ENCODE measurements at regions not wholly inside any gene's neighbourhood (a gene's known extent, or its start where the extent isn't known, plus 50 kb on each side); places are given as distances from the start of the nearest gene placed in this dataset.

DNA sequence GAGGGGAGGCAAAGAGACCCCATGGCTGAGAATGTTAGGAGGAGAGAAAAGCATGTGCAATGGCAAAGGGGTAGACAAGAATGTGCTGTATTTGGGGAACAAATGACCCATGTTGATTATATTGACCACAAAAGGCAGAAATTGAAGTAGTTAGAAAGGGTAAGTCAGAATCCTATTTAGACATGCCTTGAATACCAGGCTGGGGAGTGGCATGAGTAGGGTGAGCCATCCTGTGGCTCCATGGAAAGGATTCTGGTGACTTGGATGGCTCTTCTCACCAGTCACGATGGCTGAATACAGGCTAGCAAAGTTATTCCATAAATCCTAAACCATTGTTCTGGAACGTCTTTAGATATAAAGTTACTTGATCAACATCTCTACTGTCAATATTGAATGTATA, 73.4 kb upstream of the MEF2C start:
- DNase-seq (ENCODE audit: low read depth), result no peak

DNA sequence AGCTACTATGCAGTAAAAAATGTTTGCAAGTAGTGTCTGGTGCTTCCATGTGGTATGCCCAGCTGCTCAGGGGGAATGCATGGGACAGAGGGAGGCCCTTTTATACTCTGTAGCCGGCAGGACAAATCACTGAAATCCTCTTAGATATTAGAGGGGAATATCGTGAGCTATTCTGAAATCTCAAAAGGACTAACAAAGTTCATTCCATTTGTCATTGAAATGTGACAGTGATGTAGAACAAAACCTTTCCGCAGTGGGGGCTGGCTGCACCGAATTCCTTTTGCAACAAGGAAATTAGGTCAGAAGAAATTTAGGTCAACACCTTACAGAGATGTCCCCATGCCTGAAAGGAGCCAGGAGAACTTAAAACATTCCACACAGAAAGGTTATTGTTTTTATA, 72.4 kb upstream of the MEF2C start:
- DNase-seq (ENCODE audit: low read depth), result no peak

DNA sequence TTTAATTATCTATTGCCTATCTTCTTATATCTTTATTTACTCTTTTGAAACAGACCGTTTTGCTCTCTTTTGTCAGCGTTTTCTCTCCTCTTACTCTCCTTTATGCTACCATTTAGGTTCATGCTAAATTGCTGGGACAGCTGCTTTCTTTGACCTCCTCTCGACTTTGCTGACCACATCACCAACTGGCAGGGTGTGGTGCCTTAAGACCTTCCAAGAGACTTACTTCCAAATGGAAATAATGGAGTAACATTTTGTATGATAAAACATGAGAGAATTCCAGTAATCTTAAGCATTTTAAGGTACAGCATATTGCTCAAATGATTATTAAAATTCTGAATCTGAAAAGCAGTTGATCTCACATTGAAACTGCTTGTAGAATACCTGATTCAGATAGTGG, 71.5 kb upstream of the MEF2C start:
- DNase-seq (ENCODE audit: low read depth), result no peak

DNA sequence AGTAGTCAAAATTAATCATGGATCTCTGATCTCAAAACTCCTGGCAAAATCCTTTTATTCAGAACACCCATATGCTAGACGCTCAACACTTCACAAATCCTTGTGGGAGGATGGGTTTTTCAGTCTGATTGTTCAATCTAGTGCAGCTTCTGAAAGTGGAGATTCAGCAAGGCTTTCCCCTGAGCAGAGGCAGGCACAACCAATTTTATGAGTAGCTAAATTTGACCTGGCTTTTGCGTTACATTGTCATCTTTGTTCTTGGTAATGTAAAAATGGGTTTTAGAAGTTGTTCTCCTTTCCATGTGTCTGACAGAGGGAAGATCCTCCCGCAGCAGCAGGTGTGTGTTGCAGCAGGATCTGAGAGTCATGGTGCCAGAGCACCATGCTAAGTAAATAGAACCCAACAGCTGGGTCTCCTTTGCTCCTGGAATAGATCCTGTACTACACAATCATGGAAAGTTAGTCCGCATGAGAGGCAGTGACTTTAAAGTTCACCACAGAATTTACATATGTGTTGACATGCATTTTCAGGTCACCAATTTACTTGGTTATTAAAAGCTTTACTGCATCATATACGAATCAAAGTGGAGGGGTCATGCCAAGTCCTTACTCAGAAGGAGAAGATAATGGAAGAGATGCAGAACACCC, 70.1 kb upstream of the MEF2C start:
- DNase-seq (ENCODE audit: low read depth), result no peak

DNA sequence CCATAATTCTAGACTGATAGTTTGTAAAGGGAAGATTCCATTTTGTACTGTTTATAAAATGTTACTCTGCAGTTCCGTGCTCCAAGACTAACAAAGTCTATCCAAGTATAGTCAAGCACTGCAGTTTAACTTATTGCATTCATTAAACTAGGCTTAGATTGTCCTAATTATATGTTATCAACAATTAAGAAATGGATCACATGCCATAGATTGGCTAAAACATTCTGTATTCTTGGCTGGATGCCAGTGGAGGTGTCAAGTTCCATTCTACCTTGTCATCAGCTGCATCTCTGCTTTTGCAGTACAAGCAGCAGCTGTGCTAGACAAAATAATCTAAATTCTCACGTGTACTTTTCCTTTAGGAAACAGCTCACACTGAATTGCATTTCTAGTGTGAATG, 69.4 kb upstream of the MEF2C start:
- no peak for DNase-seq (ENCODE audit: low read depth)

DNA sequence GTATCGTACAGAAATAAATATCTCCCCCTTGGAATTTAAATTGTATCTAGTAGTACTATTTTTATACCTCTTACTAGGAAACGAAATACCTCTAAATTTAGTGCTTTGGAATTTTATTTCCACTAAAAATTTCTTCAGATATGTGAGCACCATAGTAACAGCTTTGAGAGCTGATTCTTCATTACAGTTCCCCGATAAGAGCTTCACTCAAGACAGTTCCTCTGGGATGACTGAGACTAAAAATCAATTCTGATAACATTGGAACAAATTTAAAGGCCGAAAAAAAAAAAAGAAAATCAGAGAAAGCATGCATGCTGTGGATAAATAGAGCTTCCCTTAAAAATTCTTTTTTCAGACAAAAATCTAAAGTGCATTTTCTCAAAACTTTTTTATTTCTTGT, 68.5 kb upstream of the MEF2C start:
- no peak for DNase-seq (ENCODE audit: low read depth)

DNA sequence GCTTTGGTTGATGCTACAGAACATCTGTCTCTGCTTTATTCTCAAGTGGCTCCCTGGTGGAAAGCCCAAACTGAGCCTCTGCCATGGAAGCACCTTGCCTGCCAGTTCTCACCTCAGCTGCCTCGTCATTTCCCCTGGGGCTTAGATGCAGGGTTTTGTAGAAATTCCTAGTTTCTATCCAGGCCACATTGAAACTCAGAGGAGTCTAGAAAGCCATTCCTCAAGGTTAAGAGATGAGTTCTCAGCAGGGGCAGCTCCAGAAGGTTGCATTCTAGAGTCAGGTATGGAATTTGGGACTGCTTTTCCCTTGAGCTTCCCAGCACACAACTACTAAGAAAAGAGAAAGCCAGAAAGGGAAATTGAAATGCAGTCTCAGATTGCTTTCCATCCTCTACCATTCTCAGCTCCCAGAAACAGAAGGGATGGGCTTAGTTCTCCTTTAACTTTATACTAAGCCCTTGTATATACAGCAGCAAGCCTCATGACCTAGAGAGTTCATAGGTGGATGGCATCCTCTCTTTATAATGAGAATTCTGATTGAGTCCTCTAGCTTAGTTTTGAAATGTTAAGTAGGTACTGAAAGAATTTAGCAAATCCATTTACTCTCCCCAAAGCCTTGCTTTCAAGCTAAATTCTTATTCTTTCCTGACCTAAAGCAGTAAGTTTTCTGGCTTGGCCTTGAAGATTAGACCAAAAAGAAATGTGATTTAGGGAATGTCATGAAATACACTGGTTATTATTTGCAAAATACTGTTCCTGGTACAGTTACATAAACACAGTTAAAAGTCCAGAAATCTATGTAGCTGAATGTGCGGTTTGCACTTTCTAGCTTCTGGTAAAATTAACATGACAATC, 66.0 kb upstream of the MEF2C start:
- no peak for DNase-seq (ENCODE audit: low read depth)

DNA sequence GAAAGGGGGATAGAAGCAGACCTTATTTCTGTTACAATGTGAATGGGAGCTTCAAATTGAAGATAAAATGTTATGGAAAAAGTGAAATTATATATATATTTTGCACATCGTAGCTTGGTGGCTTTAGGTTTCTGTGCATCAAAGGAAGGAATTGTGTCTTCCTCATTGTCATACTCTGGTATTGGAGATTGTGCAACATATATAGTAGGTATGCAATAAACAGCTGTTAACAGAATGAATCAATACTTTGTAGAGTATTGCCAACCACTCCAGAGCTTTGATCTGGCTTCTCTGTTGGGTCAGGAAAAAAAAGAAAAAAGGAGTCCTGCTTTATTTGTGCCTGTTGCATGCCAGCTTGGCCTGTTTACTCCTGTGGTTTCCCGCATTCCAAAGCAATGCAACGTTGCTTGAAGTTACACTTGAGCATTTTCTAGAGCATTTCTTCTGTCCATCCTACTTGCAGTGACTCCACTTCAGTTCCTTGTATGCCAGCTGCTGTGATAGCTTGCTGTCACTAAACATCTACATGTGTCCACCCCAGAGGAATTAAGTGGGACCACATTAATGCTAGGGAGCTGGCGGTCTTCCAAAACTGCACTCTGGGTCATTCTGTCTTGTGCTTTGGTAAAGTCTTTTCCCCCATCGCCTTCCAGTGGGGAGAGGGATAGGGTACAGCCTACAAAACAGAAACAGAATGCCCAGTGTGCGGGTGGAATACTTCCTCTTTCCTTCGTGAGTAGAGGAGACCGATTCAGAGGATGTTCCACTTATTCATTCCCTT, 62.0 kb upstream of the MEF2C start:
- DNase-seq (ENCODE audit: low read depth), result no peak

DNA sequence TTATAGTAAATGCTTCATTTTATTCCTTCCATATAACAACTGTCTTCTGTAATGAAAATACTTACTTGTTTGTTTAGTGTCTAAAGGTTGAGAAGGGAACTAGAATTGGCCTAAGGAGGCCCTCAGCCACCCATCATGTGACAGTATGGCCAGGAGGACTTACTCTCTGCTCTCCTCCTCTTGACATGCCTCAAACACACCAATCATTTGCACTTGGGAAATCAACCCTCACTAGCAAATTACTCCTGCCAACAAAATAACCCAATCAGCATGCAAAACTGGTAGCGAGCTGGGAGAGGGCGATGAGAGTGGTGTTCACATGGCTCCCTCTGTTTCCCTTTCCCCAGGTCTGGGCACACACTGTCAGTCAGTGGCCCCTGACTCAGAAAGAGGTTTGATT, 58.6 kb upstream of the MEF2C start:
- no peak for DNase-seq (ENCODE audit: low read depth)

DNA sequence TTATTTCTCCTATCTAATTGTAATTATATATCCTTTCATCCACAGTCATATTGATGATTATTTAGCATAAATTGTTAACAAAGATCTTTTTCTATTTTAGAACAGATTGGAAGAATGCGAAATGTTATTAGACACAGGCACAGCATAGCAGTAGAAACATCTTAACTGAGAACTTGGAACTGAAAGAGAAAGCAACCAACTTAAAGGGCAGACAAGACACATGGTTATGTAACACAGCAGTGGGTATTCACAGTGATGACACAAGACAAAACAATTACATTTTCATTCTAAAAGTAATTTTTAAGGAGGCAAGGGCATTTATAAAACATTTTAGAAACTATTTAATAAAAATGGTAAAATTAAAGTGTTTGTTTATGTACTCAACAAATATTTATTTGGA, 57.7 kb upstream of the MEF2C start:
- DNase-seq (ENCODE audit: low read depth), result no peak

DNA sequence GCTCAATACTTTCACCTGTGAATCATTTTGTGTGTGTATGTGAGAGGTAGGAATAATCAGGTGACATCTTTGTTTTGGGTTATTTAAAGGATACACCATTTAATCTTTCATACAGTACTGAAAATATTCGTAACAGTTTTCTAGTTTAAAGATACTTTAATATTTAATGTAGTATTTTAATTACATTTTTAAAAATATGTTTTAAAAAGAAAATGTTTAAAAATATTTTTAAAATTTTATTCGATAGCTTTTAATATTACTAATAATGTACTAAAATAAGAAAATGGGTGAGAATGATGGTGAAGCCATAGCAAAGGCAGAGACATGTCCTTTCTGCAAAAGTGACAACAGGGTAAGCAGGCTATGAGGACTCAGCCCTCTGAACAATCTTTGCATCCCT, 56.3 kb upstream of the MEF2C start:
- no peak for DNase-seq (ENCODE audit: low read depth)

DNA sequence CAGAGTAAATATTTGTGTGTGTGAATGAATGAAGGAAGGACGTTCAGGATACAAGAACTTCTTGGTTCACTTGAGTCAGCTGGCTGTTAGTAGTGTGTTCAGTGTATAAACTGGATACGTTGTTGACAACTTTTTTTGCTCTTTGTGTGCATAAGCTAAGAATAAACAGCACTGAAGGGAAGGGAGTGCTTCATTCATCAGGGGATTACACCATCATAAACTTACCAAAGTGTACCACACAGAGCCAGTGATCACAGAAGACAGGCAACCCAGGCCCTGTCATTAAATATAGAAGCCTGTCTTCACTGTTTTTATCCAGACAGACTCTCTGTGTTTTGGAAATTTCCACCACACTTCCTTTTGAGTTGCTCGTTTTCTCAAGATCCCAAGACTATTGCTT, 55.5 kb upstream of the MEF2C start:
- no peak for DNase-seq (ENCODE audit: low read depth)

DNA sequence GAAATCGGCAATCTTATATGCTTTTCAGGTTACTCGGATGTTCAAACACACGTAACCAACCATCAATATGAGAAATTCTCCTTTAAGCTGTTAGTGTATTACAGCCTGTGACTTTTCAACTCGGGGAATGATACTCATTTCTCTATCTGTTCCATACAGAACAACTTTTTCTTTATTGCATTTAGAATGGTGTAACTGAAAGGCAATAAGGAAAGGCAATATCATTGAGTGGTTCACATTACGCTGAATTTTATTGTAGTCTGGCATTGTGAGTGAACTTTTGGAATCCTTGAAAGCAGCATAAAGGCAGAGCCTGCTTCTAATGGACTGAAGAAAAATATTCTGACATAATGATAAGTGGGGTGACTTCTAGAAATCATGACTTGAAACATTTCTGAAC, 54.4 kb upstream of the MEF2C start:
- DNase-seq (ENCODE audit: low read depth), result no peak

DNA sequence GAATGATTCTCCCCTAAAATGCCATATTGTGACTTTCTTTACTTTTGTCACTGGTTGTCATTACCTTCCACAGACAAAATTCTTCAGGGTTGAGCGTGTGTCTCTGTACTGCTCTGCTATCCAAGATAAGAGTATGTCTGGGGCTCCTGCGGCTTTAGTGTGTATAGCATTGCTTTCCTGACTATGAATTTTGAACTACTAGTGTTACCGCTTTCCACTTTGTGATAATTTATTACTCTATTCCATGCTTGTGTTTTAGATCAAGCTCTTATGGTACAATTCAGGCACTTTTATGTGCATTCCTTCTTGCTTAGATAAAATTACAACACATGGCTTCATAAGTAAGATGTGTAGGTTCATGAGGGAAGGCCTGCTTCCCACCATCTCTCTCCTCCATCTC, 51.5 kb upstream of the MEF2C start:
- no peak for DNase-seq (ENCODE audit: low read depth)

Measured in stromal cell of bone marrow (primary cell).